ENCODE measurements at regions not wholly inside any gene's neighbourhood (a gene's known extent, or its start where the extent isn't known, plus 50 kb on each side); places are given as distances from the start of the nearest gene placed in this dataset.

DNA sequence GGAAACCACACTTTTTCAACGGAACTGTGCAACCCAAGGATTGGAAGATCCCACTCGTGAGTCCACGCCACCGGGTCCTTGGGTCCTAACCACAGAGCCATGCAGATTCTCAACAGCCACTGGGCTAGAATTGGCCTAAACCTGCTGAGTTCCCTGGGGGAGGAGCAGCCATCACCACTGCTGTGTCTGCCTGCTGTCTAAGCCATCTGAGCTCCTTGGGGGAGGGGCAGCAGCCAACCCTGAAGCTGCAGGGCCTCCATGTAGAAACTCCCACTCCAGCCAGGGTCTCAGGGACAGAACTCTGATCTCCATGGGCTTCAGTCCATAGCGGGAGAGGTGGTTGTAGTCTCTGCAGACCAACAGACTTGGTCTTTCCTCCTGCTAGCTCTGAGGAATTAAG lies 154.6 kb upstream of the VGLL2 start (continued):
- TF ChIP-seq POLR2AphosphoS2 (IDR thresholded peaks at IDR 0.05; ENCODE audit: low read depth, low read length) (no peak), NBN (IDR thresholded peaks at IDR 0.05) (no peak), RELA (IDR thresholded peaks at IDR 0.05; ENCODE audit: borderline replicate concordance, partially characterized antibody) (no peak), FOXK2 (IDR thresholded peaks at IDR 0.05) (no peak), SREBF2 (IDR thresholded peaks at IDR 0.05; ENCODE audit: low read length) (no peak)
- TF ChIP-seq, protein P1, sequence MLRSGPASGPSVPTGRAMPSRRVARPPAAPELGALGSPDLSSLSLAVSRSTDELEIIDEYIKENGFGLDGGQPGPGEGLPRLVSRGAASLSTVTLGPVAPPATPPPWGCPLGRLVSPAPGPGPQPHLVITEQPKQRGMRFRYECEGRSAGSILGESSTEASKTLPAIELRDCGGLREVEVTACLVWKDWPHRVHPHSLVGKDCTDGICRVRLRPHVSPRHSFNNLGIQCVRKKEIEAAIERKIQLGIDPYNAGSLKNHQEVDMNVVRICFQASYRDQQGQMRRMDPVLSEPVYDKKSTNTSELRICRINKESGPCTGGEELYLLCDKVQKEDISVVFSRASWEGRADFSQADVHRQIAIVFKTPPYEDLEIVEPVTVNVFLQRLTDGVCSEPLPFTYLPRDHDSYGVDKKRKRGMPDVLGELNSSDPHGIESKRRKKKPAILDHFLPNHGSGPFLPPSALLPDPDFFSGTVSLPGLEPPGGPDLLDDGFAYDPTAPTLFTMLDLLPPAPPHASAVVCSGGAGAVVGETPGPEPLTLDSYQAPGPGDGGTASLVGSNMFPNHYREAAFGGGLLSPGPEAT (IDR thresholded peaks at IDR 0.05; ENCODE audit: low read depth): no peak
- TF ChIP-seq, protein P2, sequence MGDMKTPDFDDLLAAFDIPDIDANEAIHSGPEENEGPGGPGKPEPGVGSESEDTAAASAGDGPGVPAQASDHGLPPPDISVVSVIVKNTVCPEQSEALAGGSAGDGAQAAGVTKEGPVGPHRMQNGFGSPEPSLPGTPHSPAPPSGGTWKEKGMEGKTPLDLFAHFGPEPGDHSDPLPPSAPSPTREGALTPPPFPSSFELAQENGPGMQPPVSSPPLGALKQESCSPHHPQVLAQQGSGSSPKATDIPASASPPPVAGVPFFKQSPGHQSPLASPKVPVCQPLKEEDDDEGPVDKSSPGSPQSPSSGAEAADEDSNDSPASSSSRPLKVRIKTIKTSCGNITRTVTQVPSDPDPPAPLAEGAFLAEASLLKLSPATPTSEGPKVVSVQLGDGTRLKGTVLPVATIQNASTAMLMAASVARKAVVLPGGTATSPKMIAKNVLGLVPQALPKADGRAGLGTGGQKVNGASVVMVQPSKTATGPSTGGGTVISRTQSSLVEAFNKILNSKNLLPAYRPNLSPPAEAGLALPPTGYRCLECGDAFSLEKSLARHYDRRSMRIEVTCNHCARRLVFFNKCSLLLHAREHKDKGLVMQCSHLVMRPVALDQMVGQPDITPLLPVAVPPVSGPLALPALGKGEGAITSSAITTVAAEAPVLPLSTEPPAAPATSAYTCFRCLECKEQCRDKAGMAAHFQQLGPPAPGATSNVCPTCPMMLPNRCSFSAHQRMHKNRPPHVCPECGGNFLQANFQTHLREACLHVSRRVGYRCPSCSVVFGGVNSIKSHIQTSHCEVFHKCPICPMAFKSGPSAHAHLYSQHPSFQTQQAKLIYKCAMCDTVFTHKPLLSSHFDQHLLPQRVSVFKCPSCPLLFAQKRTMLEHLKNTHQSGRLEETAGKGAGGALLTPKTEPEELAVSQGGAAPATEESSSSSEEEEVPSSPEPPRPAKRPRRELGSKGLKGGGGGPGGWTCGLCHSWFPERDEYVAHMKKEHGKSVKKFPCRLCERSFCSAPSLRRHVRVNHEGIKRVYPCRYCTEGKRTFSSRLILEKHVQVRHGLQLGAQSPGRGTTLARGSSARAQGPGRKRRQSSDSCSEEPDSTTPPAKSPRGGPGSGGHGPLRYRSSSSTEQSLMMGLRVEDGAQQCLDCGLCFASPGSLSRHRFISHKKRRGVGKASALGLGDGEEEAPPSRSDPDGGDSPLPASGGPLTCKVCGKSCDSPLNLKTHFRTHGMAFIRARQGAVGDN (IDR thresholded peaks at IDR 0.05): no peak

GRCh38 chr6:117117652-117118051 lies 147.7 kb upstream of the VGLL2 start:
- no peaks in the 10 kb centered on the region for H3K4me1 ChIP-seq (ENCODE audit: control insufficient read depth, insufficient read depth, low read length)
- POLR2A ChIA-PET: no interaction called here
- no peak for TF ChIP-seq CBFB (IDR thresholded peaks at IDR 0.05; ENCODE audit: low read depth)
- no peak for TF ChIP-seq BRCA1 (IDR thresholded peaks at IDR 0.05; ENCODE audit: low read depth, low read length)
- no peak for TF ChIP-seq BCL11A (IDR thresholded peaks at IDR 0.05; ENCODE audit: low read depth, low read length)
- no peak for TF ChIP-seq NFXL1 (IDR thresholded peaks at IDR 0.05; ENCODE audit: borderline replicate concordance)
- TF ChIP-seq, protein P3, sequence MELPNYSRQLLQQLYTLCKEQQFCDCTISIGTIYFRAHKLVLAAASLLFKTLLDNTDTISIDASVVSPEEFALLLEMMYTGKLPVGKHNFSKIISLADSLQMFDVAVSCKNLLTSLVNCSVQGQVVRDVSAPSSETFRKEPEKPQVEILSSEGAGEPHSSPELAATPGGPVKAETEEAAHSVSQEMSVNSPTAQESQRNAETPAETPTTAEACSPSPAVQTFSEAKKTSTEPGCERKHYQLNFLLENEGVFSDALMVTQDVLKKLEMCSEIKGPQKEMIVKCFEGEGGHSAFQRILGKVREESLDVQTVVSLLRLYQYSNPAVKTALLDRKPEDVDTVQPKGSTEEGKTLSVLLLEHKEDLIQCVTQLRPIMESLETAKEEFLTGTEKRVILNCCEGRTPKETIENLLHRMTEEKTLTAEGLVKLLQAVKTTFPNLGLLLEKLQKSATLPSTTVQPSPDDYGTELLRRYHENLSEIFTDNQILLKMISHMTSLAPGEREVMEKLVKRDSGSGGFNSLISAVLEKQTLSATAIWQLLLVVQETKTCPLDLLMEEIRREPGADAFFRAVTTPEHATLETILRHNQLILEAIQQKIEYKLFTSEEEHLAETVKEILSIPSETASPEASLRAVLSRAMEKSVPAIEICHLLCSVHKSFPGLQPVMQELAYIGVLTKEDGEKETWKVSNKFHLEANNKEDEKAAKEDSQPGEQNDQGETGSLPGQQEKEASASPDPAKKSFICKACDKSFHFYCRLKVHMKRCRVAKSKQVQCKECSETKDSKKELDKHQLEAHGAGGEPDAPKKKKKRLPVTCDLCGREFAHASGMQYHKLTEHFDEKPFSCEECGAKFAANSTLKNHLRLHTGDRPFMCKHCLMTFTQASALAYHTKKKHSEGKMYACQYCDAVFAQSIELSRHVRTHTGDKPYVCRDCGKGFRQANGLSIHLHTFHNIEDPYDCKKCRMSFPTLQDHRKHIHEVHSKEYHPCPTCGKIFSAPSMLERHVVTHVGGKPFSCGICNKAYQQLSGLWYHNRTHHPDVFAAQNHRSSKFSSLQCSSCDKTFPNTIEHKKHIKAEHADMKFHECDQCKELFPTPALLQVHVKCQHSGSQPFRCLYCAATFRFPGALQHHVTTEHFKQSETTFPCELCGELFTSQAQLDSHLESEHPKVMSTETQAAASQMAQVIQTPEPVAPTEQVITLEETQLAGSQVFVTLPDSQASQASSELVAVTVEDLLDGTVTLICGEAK (IDR thresholded peaks at IDR 0.05; ENCODE audit: borderline replicate concordance): no peak
- no peak for TF ChIP-seq STAT3 (IDR thresholded peaks at IDR 0.05; ENCODE audit: low read depth, low read length)
- TF ChIP-seq EP300 (IDR thresholded peaks at IDR 0.05; ENCODE audit: borderline replicate concordance in 1 of 2, control insufficient read depth in 1 of 2, low read depth in 2 of 2, low read length in 2 of 2): no peak

More at GRCh38 chr6:117117652-117118051, 147.7 kb upstream of the VGLL2 start:
- no peak overlapping the region for H3K9ac ChIP-seq (ENCODE audit: control insufficient read depth, insufficient read depth, low read length)
- CTCF ChIA-PET: interaction anchor here (0.9 kb wide), 1 partner anchor 21 kb away, joined by 3 read pairs; no protein-coding TSS in a partner anchor
- no peak overlapping the region for H3K27ac ChIP-seq (ENCODE audit: control insufficient read depth, insufficient read depth)
- in situ Hi-C loops (cut with MboI) (no loop called here), intact Hi-C loops (cut with micrococcal nuclease; ENCODE audit: unreplicated experiment) (no loop called here)
- H3K4me3 ChIP-seq: no peak overlapping the region
- no peaks in the 10 kb centered on the region for H3K36me3 ChIP-seq (ENCODE audit: control insufficient read depth in 2 of 2, insufficient read depth in 2 of 2, low read length in 1 of 2)
- SMC1A ChIA-PET (ENCODE audit: uncharacterized antibody, unreplicated experiment): no interaction called here
- RAD21 ChIA-PET (ENCODE audit: unreplicated experiment): no interaction called here
- H2AFZ ChIP-seq (ENCODE audit: control insufficient read depth, low read depth, low read length): no peak overlapping the region
- H4K20me1 ChIP-seq (ENCODE audit: control insufficient read depth, insufficient read depth): no peaks in the 10 kb centered on the region
- WGBS (ENCODE audit: insufficient coverage, insufficient replicate concordance, low lambda C conversion rate, missing lambda C conversion rate): 0% methylated on average over 1 of the region's 1 CpG
- H3K9me3 ChIP-seq (replicated peaks; ENCODE audit: control insufficient read depth, insufficient read depth, low read length): no peaks in the 10 kb centered on the region
- H3K27me3 ChIP-seq (replicated peaks in 1 of 2; ENCODE audit: control insufficient read depth in 2 of 2, insufficient read depth in 2 of 2, low read length in 1 of 2): no peaks in the 10 kb centered on the region
- no TSS peak for BruUV-seq (replicated peaks)
- DNase-seq (ENCODE audit: low read depth, low spot score) (no peak), ATAC-seq (no peak), FAIRE-seq (no peak)
- H3K4me2 ChIP-seq (ENCODE audit: control insufficient read depth, insufficient read depth): no peak overlapping the region
- no peaks in the 10 kb centered on the region for H3K79me2 ChIP-seq (ENCODE audit: control insufficient read depth, insufficient read depth, low read length)
